ENCODE measurements at regions not wholly inside any gene's neighbourhood (a gene's known extent, or its start where the extent isn't known, plus 50 kb on each side); places are given as distances from the start of the nearest gene placed in this dataset.

DNA sequence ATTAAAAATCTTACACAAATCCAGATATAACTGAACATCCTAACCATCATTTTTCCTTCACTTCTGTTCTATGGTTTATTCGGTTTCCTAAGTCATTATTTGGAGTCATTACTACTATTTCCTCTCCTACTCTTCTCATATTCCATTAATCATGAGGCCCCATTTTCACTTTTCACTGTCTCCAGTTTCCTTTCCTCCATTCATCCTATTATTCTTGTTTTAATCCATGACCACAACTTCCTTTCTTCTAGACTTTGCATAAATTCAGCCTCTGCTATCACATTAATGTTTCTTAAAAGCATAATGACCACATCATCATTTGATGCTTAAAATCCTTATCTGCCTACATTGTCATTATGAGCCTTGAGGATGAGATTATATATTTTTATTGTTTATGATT is 555.0 kb upstream of the NDST4 start:
- POLR2A ChIA-PET = no interaction called here
- H3K9me2 ChIP-seq = no peaks in the 10 kb centered on the region
- no peak for DNase-seq
- no peaks in the 10 kb centered on the region for H3K9me3 ChIP-seq
- no peak overlapping the region for H3K4me3 ChIP-seq (ENCODE audit: low read depth in 2 of 2, low read length in 1 of 2)
- H3K79me2 ChIP-seq (ENCODE audit: insufficient read depth) = no peaks in the 10 kb centered on the region
- H3F3A ChIP-seq (replicated peaks; ENCODE audit: insufficient read depth) = no peaks in the 10 kb centered on the region
- H3K9ac ChIP-seq = no peak overlapping the region
- no peak for TF ChIP-seq TEAD4 (IDR thresholded peaks at IDR 0.05; ENCODE audit: borderline replicate concordance, insufficient read depth)
- TF ChIP-seq RCOR1 (IDR thresholded peaks at IDR 0.05; ENCODE audit: low read length) = no peak
- TF ChIP-seq RXRA (IDR thresholded peaks at IDR 0.05; ENCODE audit: borderline replicate concordance, low read depth) = no peak
- TF ChIP-seq MEF2A (IDR thresholded peaks at IDR 0.05; ENCODE audit: borderline replicate concordance, low read depth) = no peak
- no peak for TF ChIP-seq FOSL2 (IDR thresholded peaks at IDR 0.05; ENCODE audit: borderline replicate concordance, low read depth)
- TF ChIP-seq, protein P1, sequence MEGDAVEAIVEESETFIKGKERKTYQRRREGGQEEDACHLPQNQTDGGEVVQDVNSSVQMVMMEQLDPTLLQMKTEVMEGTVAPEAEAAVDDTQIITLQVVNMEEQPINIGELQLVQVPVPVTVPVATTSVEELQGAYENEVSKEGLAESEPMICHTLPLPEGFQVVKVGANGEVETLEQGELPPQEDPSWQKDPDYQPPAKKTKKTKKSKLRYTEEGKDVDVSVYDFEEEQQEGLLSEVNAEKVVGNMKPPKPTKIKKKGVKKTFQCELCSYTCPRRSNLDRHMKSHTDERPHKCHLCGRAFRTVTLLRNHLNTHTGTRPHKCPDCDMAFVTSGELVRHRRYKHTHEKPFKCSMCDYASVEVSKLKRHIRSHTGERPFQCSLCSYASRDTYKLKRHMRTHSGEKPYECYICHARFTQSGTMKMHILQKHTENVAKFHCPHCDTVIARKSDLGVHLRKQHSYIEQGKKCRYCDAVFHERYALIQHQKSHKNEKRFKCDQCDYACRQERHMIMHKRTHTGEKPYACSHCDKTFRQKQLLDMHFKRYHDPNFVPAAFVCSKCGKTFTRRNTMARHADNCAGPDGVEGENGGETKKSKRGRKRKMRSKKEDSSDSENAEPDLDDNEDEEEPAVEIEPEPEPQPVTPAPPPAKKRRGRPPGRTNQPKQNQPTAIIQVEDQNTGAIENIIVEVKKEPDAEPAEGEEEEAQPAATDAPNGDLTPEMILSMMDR (IDR thresholded peaks at IDR 0.05) = no peak
- no peak for TF ChIP-seq RAD21 (IDR thresholded peaks at IDR 0.05; ENCODE audit: low read length)
- TF ChIP-seq FOXJ3 (CRISPR knock-in tag; IDR thresholded peaks at IDR 0.05) = no peak
- TF ChIP-seq, protein P2, sequence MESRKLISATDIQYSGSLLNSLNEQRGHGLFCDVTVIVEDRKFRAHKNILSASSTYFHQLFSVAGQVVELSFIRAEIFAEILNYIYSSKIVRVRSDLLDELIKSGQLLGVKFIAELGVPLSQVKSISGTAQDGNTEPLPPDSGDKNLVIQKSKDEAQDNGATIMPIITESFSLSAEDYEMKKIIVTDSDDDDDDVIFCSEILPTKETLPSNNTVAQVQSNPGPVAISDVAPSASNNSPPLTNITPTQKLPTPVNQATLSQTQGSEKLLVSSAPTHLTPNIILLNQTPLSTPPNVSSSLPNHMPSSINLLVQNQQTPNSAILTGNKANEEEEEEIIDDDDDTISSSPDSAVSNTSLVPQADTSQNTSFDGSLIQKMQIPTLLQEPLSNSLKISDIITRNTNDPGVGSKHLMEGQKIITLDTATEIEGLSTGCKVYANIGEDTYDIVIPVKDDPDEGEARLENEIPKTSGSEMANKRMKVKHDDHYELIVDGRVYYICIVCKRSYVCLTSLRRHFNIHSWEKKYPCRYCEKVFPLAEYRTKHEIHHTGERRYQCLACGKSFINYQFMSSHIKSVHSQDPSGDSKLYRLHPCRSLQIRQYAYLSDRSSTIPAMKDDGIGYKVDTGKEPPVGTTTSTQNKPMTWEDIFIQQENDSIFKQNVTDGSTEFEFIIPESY (IDR thresholded peaks at IDR 0.05; ENCODE audit: borderline replicate concordance, low read depth) = no peak
- TF ChIP-seq YY1 (IDR thresholded peaks at IDR 0.05; ENCODE audit: low read depth) = no peak
- TF ChIP-seq, protein P3, sequence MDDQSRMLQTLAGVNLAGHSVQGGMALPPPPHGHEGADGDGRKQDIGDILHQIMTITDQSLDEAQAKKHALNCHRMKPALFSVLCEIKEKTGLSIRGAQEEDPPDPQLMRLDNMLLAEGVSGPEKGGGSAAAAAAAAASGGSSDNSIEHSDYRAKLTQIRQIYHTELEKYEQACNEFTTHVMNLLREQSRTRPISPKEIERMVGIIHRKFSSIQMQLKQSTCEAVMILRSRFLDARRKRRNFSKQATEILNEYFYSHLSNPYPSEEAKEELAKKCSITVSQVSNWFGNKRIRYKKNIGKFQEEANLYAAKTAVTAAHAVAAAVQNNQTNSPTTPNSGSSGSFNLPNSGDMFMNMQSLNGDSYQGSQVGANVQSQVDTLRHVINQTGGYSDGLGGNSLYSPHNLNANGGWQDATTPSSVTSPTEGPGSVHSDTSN (IDR thresholded peaks at IDR 0.05) = no peak
- TF ChIP-seq, protein P4, sequence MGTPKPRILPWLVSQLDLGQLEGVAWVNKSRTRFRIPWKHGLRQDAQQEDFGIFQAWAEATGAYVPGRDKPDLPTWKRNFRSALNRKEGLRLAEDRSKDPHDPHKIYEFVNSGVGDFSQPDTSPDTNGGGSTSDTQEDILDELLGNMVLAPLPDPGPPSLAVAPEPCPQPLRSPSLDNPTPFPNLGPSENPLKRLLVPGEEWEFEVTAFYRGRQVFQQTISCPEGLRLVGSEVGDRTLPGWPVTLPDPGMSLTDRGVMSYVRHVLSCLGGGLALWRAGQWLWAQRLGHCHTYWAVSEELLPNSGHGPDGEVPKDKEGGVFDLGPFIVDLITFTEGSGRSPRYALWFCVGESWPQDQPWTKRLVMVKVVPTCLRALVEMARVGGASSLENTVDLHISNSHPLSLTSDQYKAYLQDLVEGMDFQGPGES (IDR thresholded peaks at IDR 0.05; ENCODE audit: low read depth, low read length) = no peak
- no peak for TF ChIP-seq ELF1 (IDR thresholded peaks at IDR 0.05)
- TF ChIP-seq POLR2AphosphoS5 (IDR thresholded peaks at IDR 0.05; ENCODE audit: low read depth, low read length) = no peak
- no peak for TF ChIP-seq EZH2phosphoT487 (IDR thresholded peaks at IDR 0.05; ENCODE audit: borderline replicate concordance, low read depth)
- WGBS (ENCODE audit: low lambda C conversion rate) = 25% methylated on average over 1 of the region's 1 CpG
- H2AFZ ChIP-seq (ENCODE audit: low read depth) = no peak overlapping the region
- no peak overlapping the region for H3K27ac ChIP-seq (ENCODE audit: low read depth in 2 of 2, low read length in 1 of 2)
- peaks cover 0 to 4% of the 10 kb centered on the region in 2 experiments; a peak in 2 of 4 replicates for H3K4me1 ChIP-seq (ENCODE audit: control insufficient read depth in 1 of 2, insufficient read depth in 2 of 2, low read depth in 1 of 2, low read length in 1 of 2)
- H4K20me1 ChIP-seq (ENCODE audit: insufficient read depth) = no peaks in the 10 kb centered on the region
- CTCF ChIA-PET = no interaction called here
- no peaks in the 10 kb centered on the region for H3K27me3 ChIP-seq (ENCODE audit: insufficient read depth)
- no peaks in the 10 kb centered on the region for H3K36me3 ChIP-seq (replicated peaks in 1 of 2; ENCODE audit: control insufficient read depth in 1 of 2, insufficient read depth in 2 of 2, low read length in 1 of 2)
- H3K4me2 ChIP-seq = no peak overlapping the region
